ENCODE measurements at regions not wholly inside any gene's neighbourhood (a gene's known extent, or its start where the extent isn't known, plus 50 kb on each side); places are given as distances from the start of the nearest gene placed in this dataset.

DNA sequence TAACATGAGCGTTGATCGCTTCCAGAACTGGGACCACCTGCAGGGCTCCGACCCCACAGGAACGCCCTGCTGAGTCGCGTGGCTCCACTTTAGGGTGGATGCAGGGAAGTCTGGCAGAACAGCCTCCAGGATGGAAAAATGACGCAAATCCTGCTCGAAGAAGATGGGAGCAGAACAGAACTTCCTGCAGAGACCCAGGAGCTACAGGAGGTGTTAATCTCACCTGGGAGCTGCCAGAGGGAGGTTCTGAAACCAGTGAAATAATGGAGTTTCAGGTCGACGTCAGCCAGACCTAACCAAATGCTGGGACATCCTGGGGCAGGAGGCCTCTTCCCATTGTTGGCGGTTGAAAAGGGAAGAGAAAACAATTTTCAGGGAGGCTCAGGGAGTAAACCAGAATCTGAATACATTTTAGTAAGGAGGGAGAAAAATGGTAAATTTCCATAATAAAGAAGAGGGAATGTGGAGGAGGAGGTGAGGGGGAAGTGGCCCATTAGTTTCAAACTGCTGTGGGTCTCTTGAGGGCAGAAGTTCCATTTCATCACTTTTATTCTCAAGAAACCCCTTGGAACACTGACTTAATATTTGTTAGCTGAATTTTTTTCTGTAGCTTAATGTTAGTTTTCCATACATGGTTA is 558.4 kb upstream of the CDH4 start:
- no peak for DNase-seq (ENCODE audit: low spot score)

DNA sequence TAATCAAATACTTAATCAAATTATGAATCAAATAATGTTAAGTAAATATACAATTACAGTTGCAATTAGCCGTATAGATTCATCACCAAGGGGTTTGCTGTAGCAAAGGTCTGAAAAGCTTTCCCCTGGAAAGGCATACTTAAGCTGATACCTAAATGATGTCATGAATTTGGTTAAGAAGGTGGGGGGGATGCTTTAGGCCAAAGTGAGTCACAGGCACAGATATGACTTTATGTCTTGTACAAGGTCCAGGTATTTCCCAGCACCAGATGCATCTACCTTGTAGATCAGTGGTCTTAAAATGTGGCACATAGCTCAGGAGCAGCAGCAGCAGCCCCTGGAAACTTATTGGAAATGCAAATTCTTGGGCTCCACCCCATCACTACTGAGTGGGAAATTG is 557.3 kb upstream of the CDH4 start:
- no peak for DNase-seq (ENCODE audit: low spot score)

GRCh38 chr20:60695226-60696000 is 556.6 kb upstream of the CDH4 start:
- peak; percentile 74 for DNase-seq (ENCODE audit: low spot score)

- no peak for DNase-seq (ENCODE audit: low spot score)
These were observed 554.8 kb upstream of the CDH4 start for GRCh38 chr20:60697252-60697651.

DNA sequence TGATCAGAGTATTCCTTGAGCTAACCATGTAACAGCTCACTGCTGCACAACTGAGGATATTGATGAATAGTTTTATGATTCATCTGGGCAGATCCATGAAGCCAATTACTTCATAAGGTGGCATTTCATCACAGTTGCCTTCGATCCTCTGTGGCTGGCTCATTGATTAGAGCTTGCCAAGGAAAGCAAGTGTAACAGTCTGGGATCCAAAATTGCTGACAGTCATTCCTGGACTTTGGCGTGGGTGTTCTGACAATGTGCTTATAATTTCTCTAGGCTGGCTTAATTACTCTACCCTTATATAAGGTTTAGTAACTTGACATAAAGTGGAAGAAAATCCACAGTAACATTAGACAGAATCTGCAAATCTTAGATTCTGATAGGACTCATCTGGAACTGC is 551.3 kb upstream of the CDH4 start:
- no peak for DNase-seq (ENCODE audit: low spot score)

DNA sequence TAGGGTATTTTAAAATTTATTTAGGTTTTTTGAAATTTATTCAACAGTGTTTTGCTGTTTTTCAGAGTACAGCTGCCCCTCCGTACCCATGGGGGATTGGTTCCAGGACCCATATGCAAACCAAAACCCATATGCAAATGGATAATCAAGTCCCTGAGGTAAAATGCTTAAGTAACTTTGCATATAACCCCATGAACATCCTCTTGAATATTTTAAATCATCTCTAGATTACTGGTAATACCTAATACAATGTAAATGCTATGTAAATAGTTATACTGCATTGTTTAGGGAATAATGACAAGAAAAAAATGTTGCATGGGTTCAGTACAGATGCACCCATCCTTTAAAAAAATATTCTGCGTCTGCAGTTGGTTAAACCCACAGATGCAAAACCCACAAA is 547.9 kb upstream of the CDH4 start:
- no peak for DNase-seq (ENCODE audit: low spot score)

DNA sequence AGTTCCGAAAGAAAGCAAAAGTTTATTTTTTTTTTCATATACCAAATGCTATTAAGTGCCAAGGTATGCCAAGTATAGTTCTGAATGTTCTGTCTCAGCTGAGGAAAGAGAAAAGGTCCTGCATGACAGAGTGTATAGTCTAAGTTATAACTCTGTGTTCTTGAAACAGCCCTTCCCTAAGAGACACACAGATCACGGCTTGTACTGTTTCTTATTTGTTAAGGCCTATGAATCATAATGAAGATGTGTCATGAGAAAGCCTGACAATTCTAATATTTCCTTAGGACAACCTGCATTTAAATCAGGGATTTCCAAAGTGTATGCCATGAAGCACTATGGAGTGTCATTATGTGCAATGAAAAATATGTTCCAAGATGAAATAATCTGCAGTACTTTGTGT is 538.7 kb upstream of the CDH4 start:
- DNase-seq (ENCODE audit: low spot score) = no peak

GRCh38 chr20:60715172-60715571 is 536.9 kb upstream of the CDH4 start:
- no peak for DNase-seq (ENCODE audit: low spot score)

GRCh38 chr20:60718743-60719480 is 533.1 kb upstream of the CDH4 start:
- DNase-seq (ENCODE audit: low spot score) = no peak

DNA sequence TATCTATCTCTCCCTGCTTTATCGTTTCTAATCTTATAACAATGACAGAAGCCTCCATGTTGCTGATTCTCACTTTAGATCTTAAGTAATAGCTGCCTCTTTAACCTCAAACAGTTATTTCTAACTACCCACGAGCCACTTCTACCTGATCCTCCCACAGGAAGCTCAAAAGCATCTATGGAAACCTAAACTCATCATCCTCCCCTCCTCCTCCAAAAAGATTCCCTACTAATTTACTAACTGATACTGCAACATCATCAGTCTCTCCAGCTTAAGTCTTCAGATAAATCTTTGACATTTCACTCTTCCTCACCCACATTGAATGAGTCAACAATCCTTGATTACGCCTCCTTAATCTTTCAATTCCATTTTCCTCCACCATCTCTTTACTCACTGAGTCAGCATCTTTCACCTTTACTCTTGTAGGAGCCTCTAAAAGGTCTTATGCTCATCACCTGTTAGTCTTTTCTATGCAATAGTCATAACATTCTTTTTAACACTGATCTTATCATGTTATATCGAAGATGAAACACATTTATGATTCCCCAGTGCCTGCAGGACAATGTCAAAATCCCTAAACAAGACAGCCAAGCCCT is 526.7 kb upstream of the CDH4 start:
- no peak for DNase-seq (ENCODE audit: low spot score)

DNA sequence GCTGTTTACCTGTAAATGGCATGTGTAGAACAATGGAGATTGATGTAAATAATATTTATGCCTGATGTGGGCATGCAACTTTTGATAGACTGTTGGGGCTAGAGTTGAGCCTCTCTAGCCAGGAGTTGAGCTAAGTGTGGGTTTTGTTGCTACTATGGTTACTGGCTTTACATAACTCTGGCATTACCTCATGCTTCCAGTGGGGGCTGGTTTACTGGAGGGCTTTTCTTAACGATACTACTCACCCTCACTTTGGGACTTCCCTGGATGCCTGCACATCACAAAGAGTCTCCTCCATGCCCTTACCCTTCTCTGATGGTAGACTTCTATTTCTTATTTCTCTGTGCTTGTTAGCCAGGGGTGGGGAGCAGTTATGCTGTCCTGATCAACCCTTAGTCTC is 524.6 kb upstream of the CDH4 start:
- no peak for DNase-seq (ENCODE audit: low spot score)

- no peak for DNase-seq (ENCODE audit: low spot score)
These were observed 523.4 kb upstream of the CDH4 start for GRCh38 chr20:60728705-60729104.

GRCh38 chr20:60729135-60729900 is 522.7 kb upstream of the CDH4 start:
- no peak for DNase-seq (ENCODE audit: low spot score)

DNA sequence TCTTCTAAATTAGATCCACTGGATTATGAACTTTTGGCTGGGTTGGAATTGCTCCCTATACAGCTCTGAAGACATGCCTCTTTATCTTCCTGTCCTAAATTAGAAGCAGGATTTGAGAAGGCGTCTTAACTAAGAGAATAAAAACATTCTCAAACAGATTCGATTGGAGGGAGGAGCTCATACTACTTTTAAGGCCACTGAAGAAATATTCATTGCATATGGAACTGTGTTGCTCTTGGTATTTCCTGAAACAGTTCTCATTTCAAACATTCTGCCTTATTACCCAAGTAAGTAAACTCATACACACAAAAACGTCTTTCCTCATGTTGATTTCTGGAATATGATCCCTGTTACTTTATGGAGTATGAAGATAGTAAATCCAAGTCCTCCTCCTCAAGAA is 519.7 kb upstream of the CDH4 start:
- no peak for DNase-seq (ENCODE audit: low spot score)

GRCh38 chr20:60748086-60748485 is 504.0 kb upstream of the CDH4 start:
- no peak for DNase-seq (ENCODE audit: low spot score)

GRCh38 chr20:60749804-60750602 is 502.1 kb upstream of the CDH4 start:
- no peak for DNase-seq (ENCODE audit: low spot score)

GRCh38 chr20:60750909-60751308 is 501.2 kb upstream of the CDH4 start:
- no peak for DNase-seq (ENCODE audit: low spot score)

DNA sequence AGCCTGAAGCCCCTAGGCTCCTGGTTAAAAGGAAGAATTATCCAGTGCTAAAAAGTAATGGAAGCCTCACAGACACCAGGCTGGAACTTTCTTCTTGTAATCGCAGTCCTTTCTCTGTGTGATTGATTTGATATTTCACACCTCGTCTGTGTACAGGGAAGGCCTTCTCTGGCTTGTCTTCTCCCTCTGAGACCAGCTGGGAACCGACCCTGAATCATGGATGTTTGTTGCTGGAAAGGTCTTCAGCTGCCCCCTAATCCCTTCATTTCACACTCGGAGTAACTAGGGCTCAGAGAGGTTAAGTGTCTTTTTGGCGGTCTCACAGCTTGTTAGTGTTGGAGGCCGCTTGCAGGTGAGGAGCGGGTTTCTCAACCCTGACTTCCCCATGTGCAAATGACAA is 500.2 kb upstream of the CDH4 start:
- no peak for DNase-seq (ENCODE audit: low spot score)

- DNase-seq (ENCODE audit: low spot score) = no peak
These were observed 499.2 kb upstream of the CDH4 start for GRCh38 chr20:60752741-60753420.

GRCh38 chr20:60754856-60755255 is 497.2 kb upstream of the CDH4 start:
- DNase-seq (ENCODE audit: low spot score) = no peak

GRCh38 chr20:60759651-60760050 is 492.4 kb upstream of the CDH4 start:
- DNase-seq (ENCODE audit: low spot score) = no peak

Data from AG08395 (cell line).